ENCODE measurements at regions not wholly inside any gene's neighbourhood (a gene's known extent, or its start where the extent isn't known, plus 50 kb on each side); places are given as distances from the start of the nearest gene placed in this dataset.

- Histone ChIP-seq H3K4me2 (ENCODE audit: low read length) (no peak overlapping the region), H3K79me2 (ENCODE audit: control insufficient read depth, low read length) (no peaks in the 10 kb centered on the region), H3F3A (ENCODE audit: control insufficient read depth, insufficient read depth) (no peaks in the 10 kb centered on the region), H3K9me3 (ENCODE audit: control insufficient read depth, insufficient read depth, low read length) (no peaks in the 10 kb centered on the region), H3K9me2 (replicated peaks; ENCODE audit: control insufficient read depth, low read length) (no peaks in the 10 kb centered on the region), H3K4me1 (ENCODE audit: control insufficient read depth, low read length) (no peaks in the 10 kb centered on the region), H3K36me3 (ENCODE audit: control insufficient read depth, low read length) (no peaks in the 10 kb centered on the region), H4K20me1 (ENCODE audit: control insufficient read depth, insufficient read depth, low read depth, low read length) (no peaks in the 10 kb centered on the region), H3K4me3 (ENCODE audit: low read length) (no peak overlapping the region), H3K27ac (ENCODE audit: low read depth, low read length) (no peak overlapping the region), H3K27me3 (ENCODE audit: control insufficient read depth, low read length) (no peaks in the 10 kb centered on the region)
- TF ChIP-seq CTCF (IDR thresholded peaks at IDR 0.05; ENCODE audit: low read depth, low read length, poor library complexity, severe bottlenecking) (no peak), EZH2phosphoT487 (IDR thresholded peaks at IDR 0.05; ENCODE audit: borderline replicate concordance, low read length) (no peak)
Measured at GRCh38 chr18:30903566-30903965, 139.0 kb downstream of the DSC3 start.

- H4K20me1 ChIP-seq (ENCODE audit: control insufficient read depth, insufficient read depth, low read depth, low read length), result no peaks in the 10 kb centered on the region
- no peaks in the 10 kb centered on the region for H3K36me3 ChIP-seq (ENCODE audit: control insufficient read depth, low read length)
- H3K9me2 ChIP-seq (replicated peaks; ENCODE audit: control insufficient read depth, low read length), result no peaks in the 10 kb centered on the region
- no peaks in the 10 kb centered on the region for H3F3A ChIP-seq (ENCODE audit: control insufficient read depth, insufficient read depth)
- TF ChIP-seq CTCF (IDR thresholded peaks at IDR 0.05; ENCODE audit: low read depth, low read length, poor library complexity, severe bottlenecking) (no peak), EZH2phosphoT487 (IDR thresholded peaks at IDR 0.05; ENCODE audit: borderline replicate concordance, low read length) (no peak)
- H3K27ac ChIP-seq (ENCODE audit: low read depth, low read length), result no peak overlapping the region
- no peaks in the 10 kb centered on the region for H3K79me2 ChIP-seq (ENCODE audit: control insufficient read depth, low read length)
- H3K9me3 ChIP-seq (ENCODE audit: control insufficient read depth, insufficient read depth, low read length), result no peaks in the 10 kb centered on the region
- H3K4me1 ChIP-seq (ENCODE audit: control insufficient read depth, low read length), result no peaks in the 10 kb centered on the region
- no peak overlapping the region for H3K4me2 ChIP-seq (ENCODE audit: low read length)
- no peak overlapping the region for H3K4me3 ChIP-seq (ENCODE audit: low read length)
- H3K27me3 ChIP-seq (ENCODE audit: control insufficient read depth, low read length), result no peaks in the 10 kb centered on the region
Measured at GRCh38 chr18:30889519-30890301, 152.8 kb downstream of the DSC3 start.

DNA sequence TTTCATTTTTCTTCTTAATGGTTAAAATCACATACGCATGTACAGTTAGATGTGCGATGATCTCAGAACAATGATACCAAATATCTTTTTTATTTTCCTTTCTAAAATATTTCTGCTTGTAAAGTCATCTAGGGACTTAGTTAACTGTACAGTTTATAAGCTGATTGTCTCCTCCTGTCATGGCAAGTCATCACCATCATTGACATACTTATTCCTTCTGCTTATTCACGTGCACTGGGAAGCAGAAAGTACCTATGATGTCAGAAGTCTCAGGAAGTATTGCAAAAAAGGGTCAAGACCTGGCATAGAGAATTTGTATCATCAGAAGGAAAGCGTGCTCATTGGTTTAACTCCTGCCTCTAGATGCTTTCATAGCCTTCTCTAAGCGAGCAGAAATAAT lies 154.2 kb downstream of the DSC3 start:
- no peaks in the 10 kb centered on the region for H3K36me3 ChIP-seq (ENCODE audit: control insufficient read depth, low read length)
- no peak for TF ChIP-seq EZH2phosphoT487 (IDR thresholded peaks at IDR 0.05; ENCODE audit: borderline replicate concordance, low read length)
- no peak for TF ChIP-seq CTCF (IDR thresholded peaks at IDR 0.05; ENCODE audit: low read depth, low read length, poor library complexity, severe bottlenecking)
- no peaks in the 10 kb centered on the region for H3K27me3 ChIP-seq (ENCODE audit: control insufficient read depth, low read length)
- no peak overlapping the region for H3K4me3 ChIP-seq (ENCODE audit: low read length)
- no peaks in the 10 kb centered on the region for H4K20me1 ChIP-seq (ENCODE audit: control insufficient read depth, insufficient read depth, low read depth, low read length)
- H3K9me2 ChIP-seq (replicated peaks; ENCODE audit: control insufficient read depth, low read length), result no peaks in the 10 kb centered on the region
- H3K4me2 ChIP-seq (ENCODE audit: low read length), result no peak overlapping the region
- H3K27ac ChIP-seq (ENCODE audit: low read depth, low read length), result no peak overlapping the region
- H3K79me2 ChIP-seq (ENCODE audit: control insufficient read depth, low read length), result no peaks in the 10 kb centered on the region
- H3K4me1 ChIP-seq (ENCODE audit: control insufficient read depth, low read length), result no peaks in the 10 kb centered on the region
- no peaks in the 10 kb centered on the region for H3K9me3 ChIP-seq (ENCODE audit: control insufficient read depth, insufficient read depth, low read length)
- H3F3A ChIP-seq (ENCODE audit: control insufficient read depth, insufficient read depth), result no peaks in the 10 kb centered on the region

All from DOHH2 (cell line).